GM19468 (cell line): ENCODE measurements at regions not wholly inside any gene's neighbourhood (a gene's known extent, or its start where the extent isn't known, plus 50 kb on each side); places are given as distances from the start of the nearest gene placed in this dataset.

Experiments used
- ATAC-seq: cut with Tn5 transposase; IDR thresholded peaks from one replicate; pipeline ENCODE4 v1.9.1; 2021; ENCODE audit warnings: mild to moderate bottlenecking, moderate library complexity, moderate number of reproducible peaks; ENCODE audit not compliant: unreplicated experiment; ENCODE audit errors: extremely low read depth

GRCh38 chr12:127194176-127194575 is 1072.8 kb upstream of the TMEM132C start:
- no peak for ATAC-seq

DNA sequence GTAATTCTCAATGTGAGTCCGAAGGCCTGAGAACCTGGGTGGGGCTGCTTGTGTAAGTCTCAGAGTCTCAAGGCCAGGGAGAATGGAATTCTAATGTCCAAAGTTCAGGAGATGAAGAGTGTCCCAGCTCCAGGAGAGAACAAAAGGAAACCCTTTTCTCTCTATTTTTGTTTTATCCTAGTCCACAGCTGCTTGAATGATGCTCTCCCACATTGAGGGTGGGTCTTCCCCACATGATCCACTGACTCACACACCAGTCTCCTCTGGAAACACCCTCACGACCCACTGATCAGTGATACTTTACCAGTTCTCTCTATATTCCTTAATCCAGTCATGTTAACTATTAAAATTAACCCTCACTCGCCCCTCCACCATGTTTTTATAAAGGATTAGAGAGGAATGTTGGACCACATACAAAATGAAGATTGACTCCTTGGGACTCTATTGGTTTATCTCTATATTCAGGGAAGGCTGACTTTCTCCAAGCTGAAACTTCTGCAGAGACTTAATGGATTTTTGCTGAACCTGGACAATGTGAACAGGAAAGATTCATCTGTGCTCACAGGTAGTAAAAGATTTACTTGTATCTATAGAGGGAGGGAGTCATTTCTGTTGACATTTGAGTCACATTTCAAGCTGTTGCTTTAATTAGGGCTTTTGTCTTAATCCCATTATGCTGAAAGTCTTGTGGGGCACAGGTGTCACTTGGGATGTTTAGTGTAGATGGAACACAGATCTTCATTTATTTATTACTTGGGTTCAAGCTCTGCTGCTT is 1061.0 kb upstream of the TMEM132C start:
- no peak for ATAC-seq

- no peak for ATAC-seq
These were observed 1057.7 kb upstream of the TMEM132C start for GRCh38 chr12:127209318-127209717.

DNA sequence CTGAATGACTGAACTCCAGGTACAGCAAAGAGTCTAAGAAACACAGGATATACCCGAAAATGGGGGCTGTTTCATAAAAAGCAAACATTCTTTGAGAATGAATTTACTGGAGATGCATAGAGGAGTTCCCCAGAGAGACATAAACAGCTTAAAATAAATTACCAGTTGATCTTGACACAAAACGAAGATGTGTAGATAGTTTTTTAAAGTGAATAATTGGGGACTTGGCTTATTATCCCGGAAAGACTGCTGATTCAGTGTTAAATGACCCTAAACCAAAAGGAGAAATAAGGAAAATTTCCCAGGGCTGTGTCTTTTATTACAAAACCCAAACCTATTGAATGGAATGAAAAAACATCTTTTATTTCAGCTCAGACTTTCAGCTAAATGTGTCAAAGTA is 1052.8 kb upstream of the TMEM132C start:
- no peak for ATAC-seq

- ATAC-seq, result no peak
These were observed 1044.0 kb upstream of the TMEM132C start for GRCh38 chr12:127223011-127223410.

DNA sequence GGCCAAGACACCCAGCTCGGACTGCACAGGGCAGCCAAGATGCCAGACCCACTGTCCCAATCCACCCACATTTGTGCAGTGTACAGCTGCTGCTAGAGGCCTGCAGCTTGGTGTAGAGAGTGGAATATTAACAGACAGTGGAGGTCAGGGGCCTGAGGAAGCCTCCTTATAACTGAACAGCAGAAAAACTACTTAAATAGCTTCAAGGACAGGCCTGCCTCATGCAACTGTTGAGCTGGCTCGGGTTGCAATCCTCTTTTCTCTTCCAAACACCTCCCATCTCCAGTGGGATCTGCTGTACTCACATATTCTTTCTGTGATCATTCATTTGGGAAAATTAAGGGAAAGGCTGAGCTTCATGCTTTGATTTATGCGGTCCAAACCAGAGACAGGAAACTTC is 1043.2 kb upstream of the TMEM132C start:
- ATAC-seq, result no peak

GRCh38 chr12:127230843-127231260 is 1036.1 kb upstream of the TMEM132C start:
- ATAC-seq, result no peak

- no peak for ATAC-seq
These were observed 1035.6 kb upstream of the TMEM132C start for GRCh38 chr12:127231371-127231770.

DNA sequence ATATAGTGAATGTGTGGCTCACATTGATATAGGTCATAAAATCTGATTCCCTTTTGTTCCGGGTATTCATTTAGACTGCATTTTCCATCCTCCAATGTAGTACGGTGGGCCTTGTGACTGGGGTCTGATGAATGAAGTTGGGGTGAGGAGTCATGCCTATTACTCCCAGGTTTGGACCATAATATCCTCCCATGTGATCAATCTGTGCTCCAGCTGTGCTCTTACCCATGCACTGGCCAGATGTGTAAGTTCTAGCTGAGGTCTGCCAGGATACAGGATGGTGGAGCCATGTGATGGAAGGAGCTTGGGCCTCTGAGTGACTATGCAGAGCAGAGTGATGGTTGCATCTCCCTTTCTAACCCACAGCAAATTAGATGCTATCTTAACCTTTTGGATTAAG is 1034.0 kb upstream of the TMEM132C start:
- no peak for ATAC-seq

DNA sequence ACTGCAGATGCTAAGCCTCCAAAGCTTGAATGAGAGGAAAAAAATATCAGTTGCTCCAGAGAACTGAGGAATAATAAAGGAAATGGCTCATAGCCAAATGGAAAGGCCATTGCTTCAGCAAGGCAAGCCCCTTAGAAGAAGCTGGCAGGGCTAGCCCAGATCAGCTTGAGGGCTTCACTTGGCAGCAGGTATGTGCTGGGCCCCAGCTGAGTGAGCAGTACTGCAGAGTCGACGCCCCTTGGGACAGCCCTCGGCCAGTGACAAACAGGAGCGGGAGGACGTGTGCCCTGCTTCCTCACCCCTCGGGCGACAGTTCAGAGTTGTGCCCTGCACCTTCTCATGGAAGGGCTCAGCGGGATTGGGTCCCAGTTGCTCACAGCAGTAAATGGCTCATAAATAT is 1031.2 kb upstream of the TMEM132C start:
- no peak for ATAC-seq

DNA sequence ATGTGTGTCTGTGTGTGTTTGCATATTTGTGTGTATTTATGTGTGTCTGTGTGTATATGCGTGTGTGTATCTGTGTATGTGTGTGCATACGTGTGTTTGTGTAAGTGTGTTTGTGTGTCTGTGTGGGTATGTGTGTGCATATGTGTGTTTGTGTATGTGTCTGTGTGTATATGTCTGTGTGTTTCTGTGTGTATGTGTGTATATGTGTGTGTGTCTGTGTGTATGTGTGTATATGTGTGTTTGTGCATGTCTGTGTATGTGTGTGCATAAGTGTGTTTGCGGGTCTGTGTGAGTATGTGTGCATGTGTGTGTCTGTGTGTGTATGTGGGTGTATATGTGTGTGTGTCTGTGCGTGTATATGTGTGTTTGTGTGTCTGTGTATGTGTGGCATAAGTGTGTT is 1030.5 kb upstream of the TMEM132C start:
- ATAC-seq, result no peak

DNA sequence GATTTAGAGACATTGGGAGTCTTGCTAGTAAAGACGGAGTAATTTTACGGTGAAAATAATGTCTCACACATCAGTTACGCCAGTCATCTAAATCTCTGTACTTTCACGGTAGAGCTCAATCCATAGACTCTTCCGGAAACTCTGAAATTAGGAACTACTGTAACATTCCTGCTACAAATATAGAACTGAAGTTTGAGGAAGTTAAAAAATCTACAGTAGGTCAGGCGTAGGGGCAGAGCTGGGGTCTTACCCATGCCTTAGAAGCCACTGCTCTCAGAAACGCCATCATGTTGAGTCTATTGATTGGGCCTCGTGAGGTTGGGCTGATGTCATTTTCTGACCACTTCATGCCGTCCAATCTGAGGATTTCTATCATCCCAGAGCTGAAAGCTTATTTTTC is 1029.8 kb upstream of the TMEM132C start:
- no peak for ATAC-seq

GRCh38 chr12:127238107-127238506 is 1028.9 kb upstream of the TMEM132C start:
- ATAC-seq, result no peak

DNA sequence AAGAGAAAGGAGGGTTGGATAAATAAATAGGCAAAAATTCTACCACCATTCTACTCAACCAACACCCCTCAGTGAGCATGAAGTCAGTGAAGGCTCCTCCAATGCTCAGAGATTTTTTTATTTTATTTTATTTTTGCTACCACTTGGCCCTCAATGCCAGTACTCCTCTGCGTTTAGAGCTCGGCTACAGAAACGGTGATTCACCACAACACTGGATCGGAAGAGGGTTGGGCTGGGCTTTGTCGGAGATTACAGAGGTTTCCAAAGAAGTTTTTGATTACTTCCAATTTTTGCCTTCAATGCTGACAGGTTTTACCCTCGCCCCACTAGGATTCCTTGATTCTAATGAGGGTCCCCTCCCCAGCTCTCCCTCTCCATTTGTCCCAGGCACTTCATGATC is 1027.2 kb upstream of the TMEM132C start:
- ATAC-seq, result no peak

- no peak for ATAC-seq
These were observed 1026.6 kb upstream of the TMEM132C start for GRCh38 chr12:127240249-127240929.

GRCh38 chr12:127241072-127241817 is 1025.7 kb upstream of the TMEM132C start:
- no peak for ATAC-seq

DNA sequence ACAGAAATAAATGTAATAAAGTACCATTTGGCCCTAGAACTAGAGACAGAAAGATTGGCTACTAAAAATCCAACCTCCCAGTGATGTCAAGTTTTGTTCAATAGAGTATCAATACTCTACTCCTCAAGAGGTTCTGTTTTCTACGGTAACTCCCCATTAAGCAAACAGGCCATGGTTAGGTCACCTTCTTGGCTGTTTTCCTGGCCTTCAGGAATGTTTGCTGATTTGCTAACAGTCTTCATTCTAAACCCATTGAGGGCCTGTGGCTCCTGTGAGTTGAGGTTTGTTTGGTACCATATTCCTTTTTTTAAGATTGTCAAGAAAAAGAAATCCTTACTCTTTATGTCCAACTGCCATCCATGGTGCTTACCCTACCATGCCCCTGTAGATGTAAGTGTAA is 1022.0 kb upstream of the TMEM132C start:
- no peak for ATAC-seq

DNA sequence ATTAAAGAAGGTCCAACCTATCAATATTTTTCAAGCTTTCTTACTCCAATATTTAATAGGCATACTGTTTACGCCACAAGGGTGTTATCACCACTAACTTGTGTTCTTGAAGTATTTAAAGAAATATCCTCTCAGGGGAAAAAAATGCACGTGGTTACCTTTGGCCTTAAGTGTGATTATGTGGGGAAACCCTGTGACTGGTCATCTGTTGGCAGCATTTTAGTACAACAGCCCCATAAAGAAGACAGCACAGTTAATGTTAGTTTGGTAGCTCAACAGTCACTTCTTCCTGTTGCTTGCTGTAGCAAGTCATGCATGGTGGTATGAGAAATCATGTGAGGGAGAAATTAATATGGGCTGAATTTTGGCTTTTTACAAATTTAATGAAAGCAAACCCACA is 1021.5 kb upstream of the TMEM132C start:
- no peak for ATAC-seq

GRCh38 chr12:127247937-127248336 is 1019.0 kb upstream of the TMEM132C start:
- no peak for ATAC-seq

DNA sequence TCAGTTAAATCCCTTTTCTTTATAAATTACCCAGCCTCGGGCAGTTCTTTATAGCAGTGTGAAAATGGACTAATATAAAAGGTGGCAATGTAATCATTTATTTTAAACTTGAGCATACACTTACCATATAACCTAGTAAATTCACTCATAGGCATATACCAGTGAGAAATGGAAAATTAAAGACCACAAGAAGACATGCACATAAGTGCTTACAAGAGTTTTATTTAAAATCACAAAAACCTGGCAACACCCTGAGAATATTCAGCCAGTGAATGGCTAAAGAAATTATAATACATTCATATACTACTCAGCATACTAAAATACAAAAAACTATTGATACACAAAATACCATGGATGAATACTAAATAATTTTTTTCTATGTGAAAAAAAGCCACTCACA is 1017.5 kb upstream of the TMEM132C start:
- no peak for ATAC-seq

DNA sequence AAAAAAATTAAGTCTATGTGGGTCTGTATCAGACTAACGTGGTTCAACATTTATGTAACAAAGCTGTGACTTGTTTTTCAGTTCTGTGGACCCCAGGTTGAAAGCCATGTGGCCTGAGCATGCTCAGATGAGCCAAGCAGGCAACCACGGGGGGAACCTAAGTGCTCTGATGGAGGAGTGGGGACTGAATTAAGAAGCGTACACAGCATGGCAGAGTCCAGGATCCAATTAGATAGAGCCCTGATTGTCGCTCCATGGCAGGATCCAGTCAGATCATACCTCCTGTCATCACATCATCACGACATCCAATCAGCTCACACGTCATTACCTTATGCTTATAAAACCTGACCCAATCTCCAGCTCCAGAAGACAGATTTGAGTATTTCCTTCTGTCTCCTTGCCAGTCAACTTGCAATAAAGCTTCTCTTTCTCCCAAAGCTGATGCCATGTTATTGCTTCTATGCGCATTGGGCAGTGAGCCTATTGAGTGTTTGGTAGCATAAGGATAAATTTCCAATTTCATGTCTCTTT is 1013.1 kb upstream of the TMEM132C start:
- no peak for ATAC-seq
